ENCODE measurements at regions not wholly inside any gene's neighbourhood (a gene's known extent, or its start where the extent isn't known, plus 50 kb on each side); places are given as distances from the start of the nearest gene placed in this dataset.

- TF ChIP-seq, protein P1, sequence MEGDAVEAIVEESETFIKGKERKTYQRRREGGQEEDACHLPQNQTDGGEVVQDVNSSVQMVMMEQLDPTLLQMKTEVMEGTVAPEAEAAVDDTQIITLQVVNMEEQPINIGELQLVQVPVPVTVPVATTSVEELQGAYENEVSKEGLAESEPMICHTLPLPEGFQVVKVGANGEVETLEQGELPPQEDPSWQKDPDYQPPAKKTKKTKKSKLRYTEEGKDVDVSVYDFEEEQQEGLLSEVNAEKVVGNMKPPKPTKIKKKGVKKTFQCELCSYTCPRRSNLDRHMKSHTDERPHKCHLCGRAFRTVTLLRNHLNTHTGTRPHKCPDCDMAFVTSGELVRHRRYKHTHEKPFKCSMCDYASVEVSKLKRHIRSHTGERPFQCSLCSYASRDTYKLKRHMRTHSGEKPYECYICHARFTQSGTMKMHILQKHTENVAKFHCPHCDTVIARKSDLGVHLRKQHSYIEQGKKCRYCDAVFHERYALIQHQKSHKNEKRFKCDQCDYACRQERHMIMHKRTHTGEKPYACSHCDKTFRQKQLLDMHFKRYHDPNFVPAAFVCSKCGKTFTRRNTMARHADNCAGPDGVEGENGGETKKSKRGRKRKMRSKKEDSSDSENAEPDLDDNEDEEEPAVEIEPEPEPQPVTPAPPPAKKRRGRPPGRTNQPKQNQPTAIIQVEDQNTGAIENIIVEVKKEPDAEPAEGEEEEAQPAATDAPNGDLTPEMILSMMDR (IDR thresholded peaks at IDR 0.05): no peak
- TF ChIP-seq POLR2A (IDR thresholded peaks at IDR 0.05): no peak
Measured at GRCh38 chr6:74942130-74942529, 263.7 kb downstream of the COL12A1 start.
